ENCODE measurements at regions not wholly inside any gene's neighbourhood (a gene's known extent, or its start where the extent isn't known, plus 50 kb on each side); places are given as distances from the start of the nearest gene placed in this dataset.

DNA sequence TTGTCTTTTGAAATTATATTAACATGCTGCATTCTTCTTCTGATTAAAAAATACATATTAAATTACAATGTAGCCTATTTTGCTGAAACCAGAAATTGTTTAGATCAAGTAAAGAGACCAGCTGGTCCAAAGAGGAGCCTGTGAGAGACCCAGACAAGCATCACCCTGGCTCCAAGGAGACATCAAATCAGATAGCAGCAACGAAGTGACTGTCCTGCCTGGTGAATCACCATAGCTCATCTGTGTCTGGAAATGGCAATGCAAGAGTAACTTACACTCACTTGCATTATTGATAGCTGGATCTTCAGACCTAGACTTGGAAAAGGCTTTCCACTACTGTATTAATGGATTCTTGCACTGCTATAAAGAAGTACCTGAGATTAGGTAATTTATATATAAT is 169.1 kb downstream of the KCTD12 start:
- Histone ChIP-seq H3K27me3 (ENCODE audit: control insufficient read depth, insufficient read depth, low read length) (no peaks in the 10 kb centered on the region), H3K9me3 (ENCODE audit: control insufficient read depth, insufficient read depth, low read depth, low read length) (no peaks in the 10 kb centered on the region), H3K4me1 (ENCODE audit: control insufficient read depth, insufficient read depth, low read length) (no peaks in the 10 kb centered on the region), H3K36me3 (ENCODE audit: control insufficient read depth, insufficient read depth, low read length) (no peaks in the 10 kb centered on the region), H3K27ac (ENCODE audit: low read length) (no peak overlapping the region), H3K4me3 (ENCODE audit: low read depth in 2 of 2, low read length in 2 of 2) (no peak overlapping the region)
- ChIA-PET POLR2A (no interaction called here), CTCF (no interaction called here)
- DNase-seq (ENCODE audit: low read depth, low spot score) (no peak), ATAC-seq (no peak)
- TF ChIP-seq TCF7L2 (IDR thresholded peaks at IDR 0.05; ENCODE audit: low read depth, low read length): no peak
- TF ChIP-seq POLR2AphosphoS5 (IDR thresholded peaks at IDR 0.05; ENCODE audit: low read depth, low read length): no peak
- TF ChIP-seq, protein P1, sequence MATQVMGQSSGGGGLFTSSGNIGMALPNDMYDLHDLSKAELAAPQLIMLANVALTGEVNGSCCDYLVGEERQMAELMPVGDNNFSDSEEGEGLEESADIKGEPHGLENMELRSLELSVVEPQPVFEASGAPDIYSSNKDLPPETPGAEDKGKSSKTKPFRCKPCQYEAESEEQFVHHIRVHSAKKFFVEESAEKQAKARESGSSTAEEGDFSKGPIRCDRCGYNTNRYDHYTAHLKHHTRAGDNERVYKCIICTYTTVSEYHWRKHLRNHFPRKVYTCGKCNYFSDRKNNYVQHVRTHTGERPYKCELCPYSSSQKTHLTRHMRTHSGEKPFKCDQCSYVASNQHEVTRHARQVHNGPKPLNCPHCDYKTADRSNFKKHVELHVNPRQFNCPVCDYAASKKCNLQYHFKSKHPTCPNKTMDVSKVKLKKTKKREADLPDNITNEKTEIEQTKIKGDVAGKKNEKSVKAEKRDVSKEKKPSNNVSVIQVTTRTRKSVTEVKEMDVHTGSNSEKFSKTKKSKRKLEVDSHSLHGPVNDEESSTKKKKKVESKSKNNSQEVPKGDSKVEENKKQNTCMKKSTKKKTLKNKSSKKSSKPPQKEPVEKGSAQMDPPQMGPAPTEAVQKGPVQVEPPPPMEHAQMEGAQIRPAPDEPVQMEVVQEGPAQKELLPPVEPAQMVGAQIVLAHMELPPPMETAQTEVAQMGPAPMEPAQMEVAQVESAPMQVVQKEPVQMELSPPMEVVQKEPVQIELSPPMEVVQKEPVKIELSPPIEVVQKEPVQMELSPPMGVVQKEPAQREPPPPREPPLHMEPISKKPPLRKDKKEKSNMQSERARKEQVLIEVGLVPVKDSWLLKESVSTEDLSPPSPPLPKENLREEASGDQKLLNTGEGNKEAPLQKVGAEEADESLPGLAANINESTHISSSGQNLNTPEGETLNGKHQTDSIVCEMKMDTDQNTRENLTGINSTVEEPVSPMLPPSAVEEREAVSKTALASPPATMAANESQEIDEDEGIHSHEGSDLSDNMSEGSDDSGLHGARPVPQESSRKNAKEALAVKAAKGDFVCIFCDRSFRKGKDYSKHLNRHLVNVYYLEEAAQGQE (IDR thresholded peaks at IDR 0.05; ENCODE audit: insufficient read depth in 1 of 2, low read depth in 2 of 2, low read length in 1 of 2): no peak
- TF ChIP-seq SIN3A (IDR thresholded peaks at IDR 0.05; ENCODE audit: borderline replicate concordance, insufficient read depth, low read depth, low read length): no peak
- TF ChIP-seq, protein P2, sequence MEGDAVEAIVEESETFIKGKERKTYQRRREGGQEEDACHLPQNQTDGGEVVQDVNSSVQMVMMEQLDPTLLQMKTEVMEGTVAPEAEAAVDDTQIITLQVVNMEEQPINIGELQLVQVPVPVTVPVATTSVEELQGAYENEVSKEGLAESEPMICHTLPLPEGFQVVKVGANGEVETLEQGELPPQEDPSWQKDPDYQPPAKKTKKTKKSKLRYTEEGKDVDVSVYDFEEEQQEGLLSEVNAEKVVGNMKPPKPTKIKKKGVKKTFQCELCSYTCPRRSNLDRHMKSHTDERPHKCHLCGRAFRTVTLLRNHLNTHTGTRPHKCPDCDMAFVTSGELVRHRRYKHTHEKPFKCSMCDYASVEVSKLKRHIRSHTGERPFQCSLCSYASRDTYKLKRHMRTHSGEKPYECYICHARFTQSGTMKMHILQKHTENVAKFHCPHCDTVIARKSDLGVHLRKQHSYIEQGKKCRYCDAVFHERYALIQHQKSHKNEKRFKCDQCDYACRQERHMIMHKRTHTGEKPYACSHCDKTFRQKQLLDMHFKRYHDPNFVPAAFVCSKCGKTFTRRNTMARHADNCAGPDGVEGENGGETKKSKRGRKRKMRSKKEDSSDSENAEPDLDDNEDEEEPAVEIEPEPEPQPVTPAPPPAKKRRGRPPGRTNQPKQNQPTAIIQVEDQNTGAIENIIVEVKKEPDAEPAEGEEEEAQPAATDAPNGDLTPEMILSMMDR (IDR thresholded peaks at IDR 0.05): no peak
- intact Hi-C loops (cut with micrococcal nuclease; ENCODE audit: unreplicated experiment) (no loop called here), in situ Hi-C loops (cut with HindIII; ENCODE audit: low pct_unique_long_range_greater_than_20kb, low sequenced_read_pairs) (no loop called here)
- BruUV-seq (replicated peaks): no TSS peak

DNA sequence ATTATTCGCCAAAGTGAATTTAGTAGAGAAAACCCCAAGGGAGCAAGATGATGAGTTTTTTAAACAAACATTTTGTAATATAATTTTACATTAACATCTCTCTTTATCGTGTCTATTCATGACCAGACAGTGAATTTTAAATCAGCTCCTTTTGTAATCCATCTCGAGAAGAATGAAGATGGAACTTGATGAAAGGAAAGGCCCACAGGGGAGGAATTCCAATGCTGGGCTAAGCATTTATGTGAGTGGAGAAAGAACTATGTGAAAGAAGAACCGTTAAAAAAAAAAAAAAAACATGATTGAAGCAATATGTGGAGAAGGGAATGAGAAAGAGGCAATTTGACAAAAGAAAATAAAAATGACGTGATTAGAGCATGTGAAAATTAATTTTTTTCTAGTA is 170.6 kb downstream of the KCTD12 start:
- H3K4me1 ChIP-seq (ENCODE audit: control insufficient read depth, insufficient read depth, low read length): no peaks in the 10 kb centered on the region
- POLR2A ChIA-PET: no interaction called here
- H3K4me3 ChIP-seq (ENCODE audit: low read depth in 2 of 2, low read length in 2 of 2): no peak overlapping the region
- TF ChIP-seq, protein P1 (IDR thresholded peaks at IDR 0.05; ENCODE audit: insufficient read depth in 1 of 2, low read depth in 2 of 2, low read length in 1 of 2): no peak
- TF ChIP-seq SIN3A (IDR thresholded peaks at IDR 0.05; ENCODE audit: borderline replicate concordance, insufficient read depth, low read depth, low read length) (no peak), POLR2AphosphoS5 (IDR thresholded peaks at IDR 0.05; ENCODE audit: low read depth, low read length) (no peak), TCF7L2 (IDR thresholded peaks at IDR 0.05; ENCODE audit: low read depth, low read length) (no peak)
- TF ChIP-seq, protein P2 (IDR thresholded peaks at IDR 0.05): no peak
- H3K36me3 ChIP-seq (ENCODE audit: control insufficient read depth, insufficient read depth, low read length): no peaks in the 10 kb centered on the region
- CTCF ChIA-PET: no interaction called here
- intact Hi-C loops (cut with micrococcal nuclease; ENCODE audit: unreplicated experiment): no loop called here
- H3K27ac ChIP-seq (ENCODE audit: low read length): no peak overlapping the region
- in situ Hi-C loops (cut with HindIII; ENCODE audit: low pct_unique_long_range_greater_than_20kb, low sequenced_read_pairs): no loop called here
- BruUV-seq (replicated peaks): no TSS peak
- DNase-seq (ENCODE audit: low read depth, low spot score) (no peak), ATAC-seq (no peak)
- H3K9me3 ChIP-seq (ENCODE audit: control insufficient read depth, insufficient read depth, low read depth, low read length): no peaks in the 10 kb centered on the region
- H3K27me3 ChIP-seq (ENCODE audit: control insufficient read depth, insufficient read depth, low read length): no peaks in the 10 kb centered on the region

Data from Panc1 (cell line).